SH-SY5Y (cell line): ENCODE measurements at regions not wholly inside any gene's neighbourhood (a gene's known extent, or its start where the extent isn't known, plus 50 kb on each side); places are given as distances from the start of the nearest gene placed in this dataset.

Experiments
- GATA2 ChIP-seq: IDR thresholded peaks from 2 replicates; pipeline ENCODE4 v1.6.1; 2011; ENCODE audit warnings: mild to moderate bottlenecking, low read depth, low read length
- GATA3 ChIP-seq: IDR thresholded peaks from 2 replicates; pipeline ENCODE4 v1.6.1; 2011; ENCODE audit warnings: low read depth, mild to moderate bottlenecking, low read length, moderate library complexity

DNA sequence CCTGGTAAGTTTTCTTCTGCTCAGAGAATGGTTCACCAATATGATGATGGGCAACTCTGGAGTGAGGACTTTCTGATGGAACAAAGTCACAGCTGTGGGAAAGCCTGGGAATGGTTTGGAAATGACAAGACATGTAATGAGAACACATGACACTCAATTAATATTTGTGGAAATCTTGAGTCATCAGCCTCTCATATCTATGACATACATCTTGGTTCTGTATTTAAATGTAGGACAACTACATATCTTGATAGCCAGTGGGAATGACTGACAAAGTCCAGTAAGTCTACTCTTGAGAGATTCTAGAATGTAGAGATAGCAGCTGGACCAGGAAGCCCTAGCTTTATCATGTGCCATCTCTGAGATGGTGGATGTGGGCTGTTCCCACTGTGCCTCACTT, 85.5 kb downstream of the PALM2AKAP2 start:
- TF ChIP-seq GATA3 = no peak
- TF ChIP-seq GATA2 = no peak

DNA sequence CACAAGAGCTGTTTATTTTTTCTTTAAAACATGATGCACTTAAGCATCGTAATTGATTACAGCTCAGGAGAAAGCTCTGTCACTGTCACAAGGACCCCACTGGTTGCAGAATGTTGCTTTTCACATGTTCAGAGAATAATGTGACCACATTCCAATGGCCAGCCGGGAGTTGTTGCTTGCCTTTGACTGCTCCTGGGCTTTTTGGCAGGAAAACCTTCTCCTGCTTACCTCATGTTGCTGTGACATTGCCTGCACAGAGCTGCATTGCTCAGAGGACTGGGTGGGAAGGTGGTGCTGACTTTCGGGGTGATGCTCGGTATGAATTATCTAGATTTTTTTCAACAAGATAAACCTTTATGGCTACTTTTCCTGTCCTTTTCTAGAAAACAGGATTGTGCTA, 88.2 kb downstream of the PALM2AKAP2 start:
- TF ChIP-seq GATA3 = no peak
- no peak for TF ChIP-seq GATA2

DNA sequence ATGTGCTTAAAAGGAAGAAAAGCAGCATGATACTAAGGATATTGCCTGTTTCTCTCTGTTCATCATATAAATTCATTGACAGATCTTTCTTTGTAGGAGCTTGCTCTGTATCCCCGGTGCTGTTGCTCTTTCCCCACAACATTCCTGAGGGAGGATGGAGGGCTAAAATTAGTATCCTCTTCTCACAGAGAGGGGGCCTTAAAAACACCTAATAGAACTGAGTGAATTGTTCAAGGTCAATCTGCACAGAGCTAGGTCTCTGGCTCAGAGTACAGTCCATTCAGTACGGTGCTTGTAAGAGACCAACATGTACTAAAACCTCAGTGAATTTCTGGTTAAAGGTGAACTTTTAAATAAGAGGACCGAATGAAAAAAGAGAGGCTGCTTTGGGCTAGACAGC, 88.7 kb downstream of the PALM2AKAP2 start:
- no peak for TF ChIP-seq GATA2
- no peak for TF ChIP-seq GATA3

DNA sequence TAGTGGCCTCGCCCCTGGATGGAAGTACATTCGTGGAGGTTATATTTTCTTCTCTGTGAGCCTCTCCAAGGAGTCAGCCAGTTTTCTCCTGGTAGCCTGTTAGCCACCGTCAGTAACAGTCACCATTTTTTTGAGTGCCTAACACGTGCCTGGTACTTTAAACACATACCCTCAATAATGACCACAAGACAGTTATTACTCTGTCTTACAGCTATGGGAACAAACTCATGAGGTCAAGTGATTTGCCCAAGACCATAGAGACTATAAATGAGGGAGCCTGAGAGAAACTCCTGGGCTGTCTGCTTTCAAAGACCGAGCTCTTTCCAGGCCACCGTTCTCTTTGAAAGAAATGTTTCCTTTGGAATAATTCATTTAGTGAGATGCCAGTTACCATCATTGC, 90.4 kb downstream of the PALM2AKAP2 start:
- no peak for TF ChIP-seq GATA3

DNA sequence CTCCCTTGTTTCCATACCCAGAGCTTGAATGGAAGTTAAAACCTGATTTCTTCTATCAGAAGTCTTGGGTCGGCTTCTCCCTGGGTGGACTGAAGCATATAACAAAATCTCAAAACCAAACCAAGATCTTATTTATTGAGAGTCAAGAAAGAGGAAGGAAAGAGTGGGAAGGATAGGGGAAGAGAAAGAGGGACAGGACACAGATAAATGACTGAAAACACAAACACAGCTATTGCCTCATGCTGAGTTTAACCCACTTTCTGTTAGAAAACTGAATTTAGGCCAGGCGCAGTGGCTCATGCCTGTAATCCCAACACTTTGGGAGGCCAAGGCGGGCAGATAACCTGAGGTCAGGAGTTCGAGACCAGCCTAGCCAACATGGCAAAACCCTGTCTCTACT, 92.9 kb downstream of the PALM2AKAP2 start:
- no peak for TF ChIP-seq GATA3
- no peak for TF ChIP-seq GATA2

DNA sequence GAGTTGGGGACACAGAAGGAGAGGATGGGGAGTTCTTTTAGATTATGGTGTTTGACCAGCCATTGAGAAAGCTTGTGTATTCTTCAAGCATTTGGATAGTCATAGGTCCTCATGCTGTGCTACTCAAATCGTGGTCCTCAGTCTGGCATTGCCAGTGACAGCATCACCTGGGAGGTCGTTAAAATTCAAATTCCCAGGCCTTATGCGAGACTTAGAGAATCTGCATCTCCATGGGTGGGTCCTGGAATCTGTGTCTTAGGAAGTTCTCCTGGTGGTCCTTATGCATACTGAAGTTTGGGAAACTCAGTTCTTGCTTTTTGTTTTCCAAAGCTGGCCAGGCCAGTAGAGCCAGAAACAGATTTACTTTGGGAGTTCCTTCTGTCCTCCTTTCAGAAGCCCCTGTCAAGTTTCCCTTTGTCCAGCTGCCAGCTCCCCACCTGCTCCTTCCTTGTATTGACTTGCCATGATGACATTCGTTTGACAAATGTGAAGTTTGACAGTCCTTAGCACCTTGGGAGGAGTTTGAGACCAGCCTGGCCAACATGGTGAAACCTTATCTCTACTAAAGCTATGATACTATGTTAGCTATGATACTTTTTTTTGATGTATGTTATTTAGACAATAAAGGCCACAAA, 95.6 kb downstream of the PALM2AKAP2 start:
- TF ChIP-seq GATA3 (no peak), GATA2 (no peak)

DNA sequence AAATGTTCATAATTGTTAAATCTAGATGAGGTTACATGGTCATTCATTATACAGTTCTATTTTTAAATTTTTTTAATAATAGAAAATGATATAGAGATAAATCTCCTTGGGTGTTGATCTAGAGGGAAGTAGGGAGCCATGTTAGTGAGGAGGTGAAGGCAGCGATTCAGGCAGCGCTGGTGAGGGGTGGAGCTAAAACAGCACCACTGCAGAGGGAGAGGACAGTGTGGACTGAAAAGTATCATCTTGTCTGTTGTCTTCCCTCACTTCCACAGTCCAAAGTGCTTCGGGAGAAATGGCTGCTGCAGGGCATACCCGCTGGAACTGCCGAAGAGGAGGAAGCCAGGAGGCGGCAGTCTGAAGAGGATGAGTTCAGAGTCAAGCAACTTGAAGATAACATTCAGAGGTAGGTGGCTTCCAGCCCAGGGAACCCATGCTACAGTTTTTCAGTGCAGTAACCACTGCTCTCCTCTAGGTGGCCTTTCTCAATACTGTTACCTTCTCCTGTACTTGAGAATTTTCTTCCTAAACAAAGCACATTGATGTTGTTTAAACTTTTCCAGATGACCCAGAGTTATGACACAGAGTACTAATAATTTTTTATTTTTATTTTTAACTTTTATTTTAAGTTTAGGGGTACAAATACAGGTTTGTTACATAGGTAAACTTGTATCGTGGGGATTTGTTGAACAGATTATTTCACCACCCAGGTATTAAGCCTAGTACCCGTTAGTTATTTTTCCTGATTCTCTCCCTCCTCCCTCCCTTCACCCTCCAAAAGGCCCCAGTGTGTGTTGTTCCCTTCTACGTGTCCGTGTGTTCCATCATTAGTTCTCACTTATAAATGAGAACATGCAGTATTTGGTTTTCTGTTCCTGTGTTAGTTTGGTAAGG, 100.5 kb downstream of the PALM2AKAP2 start:
- no peak for TF ChIP-seq GATA3
- TF ChIP-seq GATA2 = no peak

DNA sequence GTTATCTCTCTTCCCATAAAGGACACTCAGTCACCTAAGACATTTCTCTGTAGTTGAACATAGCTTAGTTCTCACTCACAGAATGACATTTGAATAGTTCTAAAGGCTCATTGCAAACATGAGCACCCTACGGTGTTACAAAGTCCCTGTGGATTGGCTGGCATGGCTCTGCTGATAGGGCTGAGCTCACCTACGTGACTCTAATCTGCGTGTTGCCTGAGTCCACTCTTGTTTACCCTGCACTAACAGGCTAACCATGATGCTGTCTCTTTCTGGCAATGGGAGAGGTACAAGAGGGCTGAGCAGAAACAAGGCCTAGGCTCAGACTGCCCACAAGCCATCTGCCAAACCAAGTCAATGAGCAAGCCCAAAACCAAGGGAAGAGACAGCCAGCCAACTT, 103.6 kb downstream of the PALM2AKAP2 start:
- no peak for TF ChIP-seq GATA2
- TF ChIP-seq GATA3 = no peak

DNA sequence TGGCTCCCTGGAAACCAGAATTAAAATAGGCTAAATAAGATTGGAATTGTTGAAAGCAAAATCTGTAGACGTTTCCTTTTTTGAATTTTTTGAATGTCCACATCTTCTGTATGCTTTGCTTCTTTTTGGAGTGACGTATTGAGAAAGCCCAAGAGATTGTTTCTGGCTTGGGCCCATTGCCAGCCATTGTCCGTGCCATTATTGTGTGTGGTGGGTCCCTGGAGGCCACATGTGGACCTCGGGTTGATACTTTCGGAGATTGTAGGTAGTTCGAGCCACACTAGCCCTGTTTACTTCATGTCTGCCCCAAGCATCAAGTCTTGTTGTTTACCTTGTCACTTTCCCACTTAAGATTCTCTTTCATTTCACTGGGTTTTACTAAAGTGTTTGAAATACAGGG, 106.0 kb downstream of the PALM2AKAP2 start:
- TF ChIP-seq GATA3 = no peak
- TF ChIP-seq GATA2 = no peak

DNA sequence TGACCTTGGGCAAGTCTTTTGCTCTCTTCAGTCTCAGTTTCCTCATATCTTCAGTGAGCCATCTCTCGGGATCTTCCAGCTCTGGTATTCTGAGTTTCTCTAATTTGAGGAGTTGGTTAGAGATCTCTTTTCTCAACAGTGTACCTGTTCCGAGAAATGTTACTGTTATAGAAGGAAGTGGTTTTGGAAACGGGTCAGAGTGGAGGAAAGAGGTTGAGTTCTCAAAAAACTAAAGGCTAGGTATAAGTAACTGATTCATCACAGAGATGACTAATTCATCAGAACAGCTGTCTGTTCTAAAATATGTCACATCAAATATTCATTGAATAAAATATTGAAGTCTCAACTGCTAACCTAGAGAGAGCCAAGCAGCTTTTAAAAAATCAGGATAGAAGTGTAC, 106.6 kb downstream of the PALM2AKAP2 start:
- TF ChIP-seq GATA3 (no peak), GATA2 (no peak)

DNA sequence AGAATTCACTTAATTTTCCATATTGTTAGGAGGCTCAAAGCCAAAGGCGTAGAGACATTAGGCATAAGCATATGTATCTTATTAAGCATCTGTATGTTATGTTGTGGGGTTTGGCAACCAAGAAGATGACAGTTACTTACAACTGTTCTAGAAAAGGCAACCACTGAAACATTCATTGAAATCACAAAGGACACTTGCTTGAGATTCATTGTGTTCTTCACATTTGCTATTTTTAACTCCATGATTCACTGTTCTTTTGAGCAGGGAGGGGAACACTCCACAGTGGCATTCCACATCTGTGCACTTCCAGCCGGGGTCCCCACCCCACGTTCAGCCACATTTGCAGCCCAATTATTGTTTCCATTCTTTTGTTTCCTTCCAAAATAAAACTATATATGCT, 107.1 kb downstream of the PALM2AKAP2 start:
- no peak for TF ChIP-seq GATA3
- no peak for TF ChIP-seq GATA2

DNA sequence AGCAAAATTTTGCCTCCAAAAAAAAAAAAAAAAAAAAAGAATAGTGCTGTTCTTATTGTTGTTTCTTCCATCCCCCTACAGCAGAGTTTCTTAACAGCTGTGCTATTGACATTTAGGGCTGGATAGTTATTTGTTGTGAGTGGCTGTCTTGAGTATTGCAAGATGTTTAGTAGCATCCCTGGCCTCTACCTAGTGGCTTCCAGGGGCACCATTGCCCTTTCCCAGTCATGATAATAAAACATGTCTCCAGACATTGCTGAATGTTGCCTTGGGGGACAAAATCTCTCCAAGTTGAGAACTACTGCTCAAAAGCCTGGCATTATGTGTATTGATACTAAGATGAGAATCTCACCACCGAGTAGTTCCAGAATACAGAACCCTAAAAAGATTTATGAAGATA, 108.7 kb downstream of the PALM2AKAP2 start:
- TF ChIP-seq GATA2 (no peak), GATA3 (no peak)

DNA sequence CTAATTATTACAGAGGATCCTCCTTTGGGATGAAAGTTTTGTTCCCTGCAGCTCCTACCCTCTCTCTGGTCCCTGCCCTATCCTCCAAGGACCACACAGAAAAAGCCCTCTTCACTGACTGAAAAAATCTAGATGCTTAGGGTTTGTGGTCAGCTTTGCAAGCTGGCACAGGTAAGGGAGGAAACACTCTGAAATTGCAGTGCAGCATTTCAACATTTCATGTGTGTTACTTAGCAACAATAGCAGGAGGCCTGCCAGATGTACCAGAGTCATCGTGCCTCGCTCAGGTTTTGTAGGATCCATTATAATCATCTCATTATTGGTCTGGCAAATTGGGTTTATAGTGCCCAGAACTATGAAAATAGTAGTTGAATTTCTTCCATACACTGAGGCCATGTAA, 109.5 kb downstream of the PALM2AKAP2 start:
- TF ChIP-seq GATA3 = no peak
- no peak for TF ChIP-seq GATA2

DNA sequence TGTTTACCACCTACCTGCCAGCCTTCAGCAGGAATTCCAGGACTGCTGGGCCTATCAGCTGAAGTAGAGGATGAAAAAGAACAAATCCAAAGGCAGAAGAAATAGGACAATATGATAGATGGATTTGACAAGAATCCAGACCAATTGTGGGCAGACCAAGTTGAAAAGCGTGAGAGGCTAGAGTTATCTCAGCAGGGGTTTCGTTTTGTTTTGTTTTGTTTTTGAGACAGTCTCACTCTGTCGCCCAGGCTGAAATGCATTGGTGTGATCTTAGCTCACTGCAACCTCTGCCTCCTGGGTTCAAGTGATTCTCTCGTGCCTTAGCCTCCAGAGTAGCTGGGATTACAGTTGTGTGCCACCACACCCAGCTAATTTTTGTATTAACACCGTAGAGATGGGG, 113.2 kb downstream of the PALM2AKAP2 start:
- TF ChIP-seq GATA3 (no peak), GATA2 (no peak)

DNA sequence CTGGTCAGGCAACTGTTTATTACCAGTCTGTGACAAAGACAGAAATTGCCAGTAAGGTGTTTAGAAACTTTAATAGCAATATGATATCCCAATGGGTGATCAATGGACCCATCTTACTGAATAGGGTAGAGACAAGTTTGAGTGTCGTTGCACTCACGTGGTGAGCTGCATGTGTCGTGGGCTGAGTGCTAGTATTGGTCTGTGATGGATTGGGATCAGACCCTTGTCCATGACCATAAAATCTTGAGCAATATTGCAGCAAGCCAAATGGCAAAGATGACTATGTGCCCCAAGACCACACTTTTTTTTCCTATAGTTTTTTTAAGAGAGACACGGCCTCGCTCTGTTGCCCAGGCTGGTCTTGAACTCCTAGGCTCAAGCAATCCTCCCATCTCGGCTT, 114.5 kb downstream of the PALM2AKAP2 start:
- no peak for TF ChIP-seq GATA3
- TF ChIP-seq GATA2 = no peak
